UCSD-AML1 (cell line): ENCODE measurements at regions not wholly inside any gene's neighbourhood (a gene's known extent, or its start where the extent isn't known, plus 50 kb on each side); places are given as distances from the start of the nearest gene placed in this dataset.
A peak's percentile ranks its signal among the peaks of the same experiment; 100 is the strongest.
"Not testable (repeated sequence)": the region's sequence is repeated elsewhere in the genome, so short reads cannot be mapped to it uniquely, and the experiment has no call there.

Experiments
- DNase-seq: peaks from one replicate; lab custom pipeline; 2025; ENCODE audit not compliant: unreplicated experiment; lab: John Stamatoyannopoulos, UW

DNA sequence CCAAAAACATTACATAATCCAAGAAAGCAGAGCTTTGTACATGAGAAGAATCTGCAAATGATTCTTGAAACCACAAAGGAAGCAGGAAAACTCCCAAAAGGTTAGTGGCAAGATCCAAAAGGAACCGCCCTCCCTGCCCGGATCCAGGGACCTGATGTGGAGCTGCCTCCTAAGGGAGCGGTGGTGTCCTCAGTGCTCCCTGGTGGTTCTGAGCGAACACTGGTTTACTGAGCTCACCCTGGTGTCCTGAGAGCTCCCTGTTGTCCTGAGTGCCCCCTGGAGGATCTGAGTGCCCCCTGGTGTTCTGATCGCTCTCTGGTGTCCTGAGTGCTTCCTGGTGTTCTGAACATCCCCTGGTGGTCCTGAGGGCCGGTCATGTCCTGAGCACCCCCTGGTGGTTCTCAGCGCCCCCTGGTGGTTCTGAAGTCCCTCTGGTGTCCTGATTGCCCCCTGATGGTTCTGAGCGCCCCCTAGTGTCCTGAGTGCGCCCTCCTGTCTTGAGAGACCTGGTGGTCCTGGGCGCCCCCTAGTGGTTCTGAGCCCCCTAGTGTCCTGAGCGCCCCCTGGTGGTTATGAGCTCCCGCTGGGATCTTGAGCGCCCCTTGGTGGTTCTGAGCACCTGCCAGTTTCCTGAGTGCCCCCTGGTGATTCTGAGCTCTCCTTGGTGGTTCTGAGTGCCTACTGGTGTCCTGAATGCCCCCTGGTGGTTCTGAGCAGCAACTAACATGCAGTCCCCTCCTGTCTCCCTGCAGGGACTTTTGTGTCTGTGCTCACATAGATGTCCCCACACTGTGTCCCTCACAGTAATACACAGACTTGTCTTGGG, 891.1 kb downstream of the TMEM121 start:
- DNase-seq, result peak; percentile 77

DNA sequence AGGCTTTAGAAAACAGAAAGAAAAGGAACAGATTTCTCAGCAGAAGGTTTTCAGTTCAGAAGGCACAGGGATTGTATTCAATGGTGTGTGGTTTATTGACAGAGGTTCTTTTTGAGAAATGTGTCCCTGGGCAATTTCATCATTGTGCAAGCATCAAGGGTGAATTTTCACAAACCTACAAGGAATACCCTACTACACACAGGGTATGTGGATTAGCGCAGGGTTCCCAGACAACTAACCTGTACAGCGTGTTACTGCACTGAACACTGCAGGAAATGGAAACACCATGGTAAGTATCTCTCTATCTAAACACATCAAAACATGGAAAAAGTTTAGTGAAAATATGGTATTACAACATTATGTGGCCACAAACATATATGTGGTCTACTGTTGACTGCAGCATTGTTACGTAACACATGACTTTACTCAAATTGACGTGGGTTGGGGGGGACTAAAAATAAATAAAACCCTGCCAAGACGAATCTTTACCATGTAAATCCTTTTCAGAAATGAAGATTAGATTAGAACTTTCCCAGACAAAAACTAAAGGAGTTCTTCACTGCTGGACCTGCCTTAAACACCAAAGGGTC, 893.1 kb downstream of the TMEM121 start:
- no peak for DNase-seq

DNA sequence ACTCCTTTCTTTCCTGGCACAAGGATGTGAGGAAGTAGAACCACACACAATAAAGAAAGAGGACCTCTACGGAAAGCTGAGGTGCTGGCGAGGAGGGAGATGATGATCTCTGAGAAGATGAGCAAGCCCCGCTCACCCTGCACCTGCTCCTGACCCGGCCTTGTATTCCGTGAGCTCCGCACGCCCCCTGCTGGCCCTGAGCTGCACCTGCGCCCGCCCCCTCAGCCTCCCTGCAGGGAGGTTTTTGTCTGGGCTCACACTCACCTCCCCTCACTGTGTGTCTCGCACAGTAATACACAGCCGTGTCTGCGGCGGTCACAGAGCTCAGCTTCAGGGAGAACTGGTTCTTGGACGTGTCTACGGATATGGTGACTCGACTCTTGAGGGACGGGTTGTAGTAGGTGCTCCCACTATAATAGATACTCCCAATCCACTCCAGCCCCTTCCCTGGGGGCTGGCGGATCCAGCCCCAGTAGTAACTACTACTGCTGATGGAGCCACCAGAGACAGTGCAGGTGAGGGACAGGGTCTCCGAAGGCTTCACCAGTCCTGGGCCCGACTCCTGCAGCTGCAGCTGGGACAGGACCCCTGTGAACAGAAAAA, 895.1 kb downstream of the TMEM121 start:
- peak; percentile 21 for DNase-seq

DNA sequence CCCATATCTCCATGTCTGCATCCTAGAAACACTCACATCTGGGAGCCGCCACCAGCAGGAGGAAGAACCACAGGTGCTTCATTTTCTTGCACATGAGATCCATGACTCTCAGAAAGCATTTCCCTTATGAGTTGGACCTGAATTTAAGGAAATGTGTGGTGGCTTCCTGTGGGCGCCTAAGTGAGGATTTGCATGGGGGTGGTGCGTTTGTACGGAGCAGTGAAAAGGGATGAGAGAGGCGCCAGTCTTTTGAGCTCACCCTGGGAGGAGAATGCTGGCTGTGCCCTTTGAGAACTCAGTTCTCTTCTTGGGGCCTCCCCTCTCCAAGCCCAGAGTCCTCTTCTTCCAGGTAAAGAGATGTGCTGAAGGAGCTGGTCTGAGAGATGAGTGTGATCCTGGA, 895.7 kb downstream of the TMEM121 start:
- no peak for DNase-seq

DNA sequence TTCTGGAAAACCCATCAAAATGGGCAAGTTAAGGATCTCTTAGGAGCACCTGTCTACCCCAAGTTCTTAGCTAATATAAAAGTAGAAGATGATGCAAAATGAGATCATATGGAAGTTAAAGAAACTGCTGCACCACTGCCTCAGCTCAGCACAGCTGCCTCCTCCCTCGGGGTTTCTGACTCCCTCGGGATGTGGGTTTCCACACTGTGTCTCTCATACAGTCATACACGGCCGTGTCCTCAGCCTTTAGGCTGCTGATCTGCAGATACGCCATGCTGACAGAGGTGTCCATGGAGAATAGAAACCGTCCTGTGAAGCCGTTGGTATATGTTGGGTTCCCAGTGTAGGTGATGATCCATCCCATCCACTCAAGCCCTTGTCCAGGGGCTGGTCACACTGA, 898.8 kb downstream of the TMEM121 start:
- DNase-seq, result not testable (repeated sequence)

DNA sequence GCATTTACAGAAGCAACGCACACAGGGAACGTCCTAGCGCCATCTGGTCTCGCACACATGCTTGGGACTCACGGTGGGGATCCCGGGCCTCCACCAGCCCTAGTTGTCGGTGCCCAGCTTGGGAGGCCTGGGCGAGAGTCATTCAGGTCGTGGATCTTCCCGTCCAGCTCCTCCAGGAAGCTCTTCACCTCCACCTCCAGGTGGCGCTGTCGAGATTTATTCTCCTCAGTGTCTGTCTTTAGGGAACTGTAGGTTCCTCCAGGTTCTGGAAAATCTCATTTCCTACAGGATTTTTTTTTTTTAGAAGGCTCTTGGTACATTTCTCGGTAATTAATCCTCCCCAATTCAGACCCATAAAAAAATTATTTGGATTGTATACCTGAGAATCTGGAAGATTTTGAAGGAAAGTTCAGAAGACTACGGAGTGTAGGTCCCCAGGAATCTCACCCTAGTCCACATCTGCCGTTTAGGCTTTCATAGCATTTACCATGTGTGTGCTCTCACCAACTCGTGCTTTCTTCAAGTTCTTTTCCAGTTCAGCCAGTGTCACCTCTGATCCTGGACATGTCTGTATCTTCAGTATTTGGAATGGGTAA, 910.0 kb downstream of the TMEM121 start:
- DNase-seq, result peak; percentile 51

DNA sequence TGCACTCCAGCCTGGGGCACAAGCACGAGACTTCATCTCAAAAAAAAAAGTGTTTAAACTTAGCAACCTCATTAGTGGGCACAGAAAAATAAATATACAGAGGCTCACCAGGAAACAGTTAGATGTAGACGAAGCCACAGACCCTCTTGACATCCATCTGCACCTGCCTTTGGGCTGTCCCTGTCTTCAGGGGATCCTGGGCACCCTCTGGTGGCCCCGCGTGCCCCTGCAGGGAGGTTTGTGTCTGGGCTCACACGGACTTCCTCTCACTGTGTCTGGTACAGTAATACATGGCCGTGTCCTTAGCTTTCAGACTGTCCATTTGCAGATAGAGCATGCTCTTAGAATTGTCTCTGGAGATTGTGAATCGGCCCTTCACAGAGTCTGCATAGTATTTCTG, 916.5 kb downstream of the TMEM121 start:
- DNase-seq, result peak; percentile 35

DNA sequence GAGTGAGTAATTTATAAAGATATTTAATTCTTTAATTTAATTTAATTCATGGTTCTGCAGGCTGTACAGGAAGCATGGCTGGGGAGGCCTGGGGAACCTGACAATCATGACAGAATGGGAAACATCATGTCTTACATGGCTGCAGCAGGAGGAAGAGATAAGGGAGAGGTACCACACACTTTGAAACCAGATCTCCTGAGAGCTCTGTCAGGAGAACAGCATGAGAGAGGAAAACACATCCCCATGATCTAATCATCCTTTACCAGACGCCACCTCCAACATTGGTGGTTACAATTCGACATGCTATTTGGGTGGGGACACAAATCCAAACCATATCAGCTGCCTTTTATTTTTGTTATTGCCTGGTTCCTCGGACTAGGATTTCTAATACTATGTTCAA, 928.6 kb downstream of the TMEM121 start:
- DNase-seq, result no peak

DNA sequence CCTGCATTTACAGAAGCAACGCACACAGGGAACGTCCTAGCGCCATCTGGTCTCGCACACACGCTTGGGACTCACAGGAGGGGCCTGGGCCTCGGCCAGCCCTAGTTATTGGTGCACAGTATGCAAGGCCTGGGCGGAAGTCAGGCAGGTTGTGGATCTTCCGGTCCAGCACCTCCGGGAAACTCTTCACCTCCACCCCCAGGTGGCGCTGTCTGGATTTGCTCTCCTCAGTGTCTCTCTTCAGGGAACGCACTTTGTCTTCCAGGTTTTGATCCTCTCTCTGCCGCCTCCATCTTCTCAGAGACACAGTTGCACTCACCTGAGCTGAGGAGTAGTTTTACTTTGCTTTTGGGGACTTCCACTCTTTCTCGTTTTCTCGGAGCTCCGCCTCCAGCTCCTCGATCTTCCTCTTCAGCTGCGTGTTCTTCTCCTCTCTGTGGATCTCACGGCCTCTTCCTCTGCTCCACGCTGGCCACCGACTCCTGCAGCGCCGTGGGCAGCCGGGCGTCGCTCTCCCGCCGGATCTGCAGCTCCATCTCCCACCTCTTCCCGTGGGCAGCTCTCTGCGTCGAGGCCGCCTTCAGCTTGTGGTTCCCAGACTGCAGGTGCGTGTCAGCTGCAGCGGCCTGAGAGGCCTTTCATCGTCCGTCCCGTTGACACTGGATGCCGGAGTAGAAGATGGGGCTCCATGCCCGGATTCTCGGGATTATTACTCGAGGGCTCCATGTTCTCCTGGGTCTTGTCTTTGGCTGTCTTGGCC, 933.8 kb downstream of the TMEM121 start:
- DNase-seq, result peak; percentile 22

DNA sequence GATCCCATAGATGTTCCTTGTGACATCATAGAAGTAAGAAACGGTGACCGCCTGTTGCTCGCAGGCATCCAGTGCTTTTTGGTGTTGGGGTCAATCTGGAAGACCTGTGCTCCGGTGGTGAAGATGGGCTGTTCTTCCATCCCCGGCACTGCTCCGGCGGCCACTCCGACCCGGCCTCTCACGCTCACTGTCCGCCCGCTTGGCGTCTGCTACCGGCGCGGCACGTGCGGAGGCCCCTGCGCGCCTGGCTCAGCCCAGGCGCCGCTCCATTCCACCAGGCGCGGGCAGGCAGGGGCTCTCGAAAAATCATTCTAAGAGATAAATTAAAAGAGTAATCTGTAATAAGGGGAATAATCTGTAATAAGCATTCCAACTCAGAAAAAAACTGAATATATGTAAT, 934.5 kb downstream of the TMEM121 start:
- no peak for DNase-seq

DNA sequence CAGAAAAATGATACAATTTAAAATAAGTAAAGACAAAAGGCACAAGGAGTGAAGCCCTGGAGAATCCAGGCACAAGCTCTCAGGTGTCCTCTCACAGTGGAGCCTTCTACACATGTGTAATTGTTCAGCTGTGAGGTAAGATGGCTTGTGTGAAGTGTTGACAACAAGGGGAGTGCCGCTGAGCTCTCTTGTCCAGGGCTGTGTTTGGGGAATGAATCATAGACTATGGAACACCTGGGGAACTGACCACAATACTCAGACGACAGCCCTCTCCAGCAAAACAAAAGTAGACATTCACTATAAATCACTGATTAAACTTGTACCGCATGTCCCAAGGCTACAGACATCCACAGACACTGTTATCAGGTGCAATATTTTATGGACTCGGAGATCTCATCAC, 940.1 kb downstream of the TMEM121 start:
- DNase-seq, result not testable (repeated sequence)

DNA sequence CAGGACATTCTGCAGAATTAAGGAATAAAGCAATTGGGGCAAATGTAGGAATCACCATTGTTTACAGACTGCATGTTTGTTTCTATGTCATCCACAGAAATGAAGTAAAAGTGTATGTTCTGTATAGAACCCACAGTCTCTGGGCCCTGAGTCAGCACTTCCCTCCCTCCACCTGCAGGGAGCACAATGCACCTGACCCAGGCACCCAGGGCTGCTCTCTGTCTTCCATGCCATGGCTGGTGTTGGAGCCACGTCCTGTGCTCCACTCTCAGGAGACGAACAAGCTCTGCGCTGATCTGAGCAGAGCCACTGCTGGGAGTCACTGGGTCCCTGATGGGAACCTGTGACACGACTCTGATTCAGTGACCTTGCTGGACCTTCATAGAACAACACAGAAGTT, 942.5 kb downstream of the TMEM121 start:
- not testable (repeated sequence) for DNase-seq

DNA sequence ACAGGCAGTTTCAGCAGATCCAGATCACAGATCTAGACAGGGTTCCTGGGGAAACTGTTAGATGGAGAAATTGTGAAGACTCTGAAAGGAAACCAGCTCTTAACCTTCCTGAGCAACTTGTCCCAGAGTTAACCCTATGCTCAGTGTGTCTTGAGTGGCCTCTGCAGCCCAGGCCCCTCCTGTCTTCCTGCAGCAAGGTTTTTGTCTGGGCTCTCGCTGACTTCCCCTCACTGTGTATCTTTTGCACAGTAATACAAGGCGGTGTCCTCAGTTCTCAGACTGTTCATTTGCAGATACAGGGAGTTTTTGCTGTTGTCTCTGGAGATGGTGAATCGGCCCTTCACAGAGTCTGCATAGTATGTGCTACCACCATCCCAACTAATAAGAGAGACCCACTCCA, 943.6 kb downstream of the TMEM121 start:
- not testable (repeated sequence) for DNase-seq

DNA sequence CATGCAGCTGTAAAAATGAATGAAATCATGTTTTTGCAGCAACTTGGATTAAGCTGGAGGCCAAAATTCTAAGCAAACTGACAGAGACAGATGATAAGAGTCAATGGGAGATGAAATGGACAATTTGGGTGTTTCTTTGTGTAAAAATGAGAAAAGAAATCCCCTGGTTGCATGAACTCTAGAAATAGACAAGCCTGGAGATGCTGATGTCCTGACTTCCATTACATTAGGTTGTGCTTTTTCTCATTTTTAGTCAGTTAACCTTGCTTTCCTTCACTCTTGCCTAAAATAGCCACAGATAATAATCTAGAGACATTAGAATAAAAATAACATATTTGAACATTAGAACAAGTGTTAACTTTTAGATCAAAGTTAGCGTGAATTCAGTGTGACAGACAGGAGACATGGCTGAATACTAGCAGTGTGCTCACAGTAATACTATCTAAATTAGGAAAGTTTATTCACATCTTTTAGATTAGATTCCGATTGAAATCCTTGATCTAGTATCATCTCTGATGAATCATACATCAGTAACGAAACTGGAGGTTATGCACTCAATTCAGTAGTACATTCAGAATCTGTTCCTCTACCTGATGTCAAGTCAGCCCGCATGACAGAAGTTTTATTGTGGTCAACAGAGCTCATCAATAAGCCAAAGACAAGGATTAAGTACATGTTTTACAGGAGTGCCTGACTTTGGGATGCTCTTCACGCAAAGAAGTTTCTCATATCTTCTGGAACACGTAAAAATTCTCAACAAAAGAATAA, 948.1 kb downstream of the TMEM121 start:
- not testable (repeated sequence) for DNase-seq

DNA sequence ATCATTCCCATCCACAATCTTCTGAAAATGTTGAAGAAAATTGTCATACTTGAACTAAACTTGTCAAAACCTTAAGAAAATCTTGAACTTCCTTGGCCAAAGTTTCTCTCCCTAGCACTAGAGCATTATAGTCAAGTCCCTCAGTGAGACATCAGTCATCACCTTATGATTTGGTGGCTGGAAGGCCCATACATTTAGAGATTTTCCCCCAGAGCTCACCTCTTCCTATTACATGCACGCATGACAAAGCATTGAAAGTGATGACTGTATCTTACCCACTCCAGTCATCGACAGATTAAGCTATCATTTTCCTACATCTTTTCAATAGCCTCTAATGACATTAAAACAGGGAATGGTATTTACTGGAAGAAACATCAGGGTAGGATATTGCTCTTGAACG, 948.8 kb downstream of the TMEM121 start:
- DNase-seq, result not testable (repeated sequence)

DNA sequence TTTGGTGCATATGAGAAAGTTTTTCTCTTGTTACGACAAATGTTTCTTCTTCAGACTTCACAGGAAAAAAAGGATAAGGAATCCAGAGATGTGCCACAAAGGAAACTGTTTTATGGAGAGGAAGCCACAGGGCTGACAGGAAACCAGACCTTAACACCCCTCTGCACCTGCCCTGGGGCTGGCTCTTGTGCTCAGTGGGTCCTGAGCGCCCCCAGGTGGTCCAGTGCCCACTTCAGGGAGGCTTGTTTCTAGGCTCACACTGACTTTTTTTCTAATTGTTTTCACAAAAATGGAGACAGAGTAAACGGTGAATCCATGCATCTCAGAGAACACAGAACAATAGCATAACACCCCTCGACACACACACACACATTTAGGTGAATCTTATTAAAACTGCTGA, 951.2 kb downstream of the TMEM121 start:
- not testable (repeated sequence) for DNase-seq

DNA sequence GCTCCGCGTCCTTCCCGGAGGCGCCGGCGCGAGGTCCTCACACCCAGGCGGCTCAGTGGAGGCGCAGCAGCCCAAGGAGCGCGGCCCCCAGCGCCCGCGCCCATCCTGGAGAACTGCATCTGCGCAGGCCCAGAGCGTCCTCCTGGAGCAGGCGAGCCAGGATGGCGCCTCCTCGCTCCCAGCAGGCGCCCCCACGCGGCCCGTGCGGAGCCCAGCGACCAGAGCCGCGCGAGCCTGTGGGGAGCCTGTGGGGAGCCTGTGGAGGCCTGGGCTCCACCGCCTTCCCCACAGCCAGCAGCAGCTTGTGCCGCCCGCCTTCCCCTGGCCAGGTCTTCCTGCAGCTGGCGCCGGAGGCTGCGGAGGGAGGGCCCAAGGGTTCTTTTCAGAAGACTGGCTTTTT, 953.9 kb downstream of the TMEM121 start:
- not testable (repeated sequence) for DNase-seq

DNA sequence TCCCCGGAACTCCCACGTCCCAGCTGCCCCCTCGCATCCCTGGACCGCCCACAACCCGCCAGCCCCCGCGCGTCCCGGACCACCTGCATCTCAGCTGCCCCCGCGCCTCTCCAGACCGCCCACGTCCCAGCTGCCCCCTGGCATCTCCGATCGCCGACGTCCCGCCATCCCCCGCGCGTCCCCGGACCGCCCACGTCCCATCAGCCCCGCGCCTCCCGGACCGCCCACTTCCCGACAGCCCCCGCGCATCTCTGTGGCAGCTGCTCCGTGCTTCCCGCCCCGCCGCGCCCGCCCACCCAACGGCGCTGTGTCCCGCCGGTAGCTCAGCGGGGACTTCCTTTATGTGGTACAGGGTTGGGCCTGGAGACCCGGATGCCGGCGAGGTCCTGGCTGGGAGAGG, 955.8 kb downstream of the TMEM121 start:
- DNase-seq, result not testable (repeated sequence)

DNA sequence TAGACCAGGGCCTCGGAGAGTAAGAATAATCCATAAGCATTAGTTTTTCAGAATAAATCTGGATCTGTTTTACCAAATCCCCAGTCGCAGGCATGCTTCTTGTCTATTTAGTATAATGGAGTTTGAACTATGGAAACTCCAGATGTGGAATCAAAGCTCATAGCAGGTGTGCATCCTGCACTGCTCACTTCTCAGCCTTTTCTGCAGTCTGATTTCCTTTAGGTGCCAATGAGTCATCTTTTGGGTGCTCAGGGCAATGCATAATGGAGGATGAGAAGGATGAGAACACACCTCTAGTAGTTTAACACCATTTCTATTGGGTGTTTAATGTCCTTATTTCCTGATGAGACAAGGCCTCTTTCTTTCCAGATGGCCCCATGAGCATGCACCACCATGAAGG, 961.2 kb downstream of the TMEM121 start:
- DNase-seq, result no peak

DNA sequence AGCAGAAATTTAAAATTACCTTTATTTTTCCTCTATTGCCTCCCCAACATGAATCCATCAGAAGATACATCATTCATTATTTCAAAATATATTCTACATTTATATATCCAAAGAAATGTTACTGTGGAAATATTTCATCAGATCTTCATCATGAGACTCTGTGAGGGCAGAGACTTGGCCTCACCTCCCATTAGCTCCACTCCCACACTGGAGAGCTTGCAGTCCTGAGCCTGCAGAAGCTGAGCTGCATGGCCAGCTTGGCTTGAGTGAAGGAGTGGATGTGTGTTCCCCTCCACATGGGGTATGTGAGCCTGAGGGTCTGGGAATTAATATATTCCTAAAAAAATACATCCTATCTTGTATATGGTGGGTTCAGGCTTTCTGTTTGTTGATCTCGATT, 961.9 kb downstream of the TMEM121 start:
- DNase-seq, result no peak
